ENCODE measurements at regions not wholly inside any gene's neighbourhood (a gene's known extent, or its start where the extent isn't known, plus 50 kb on each side); places are given as distances from the start of the nearest gene placed in this dataset.

DNA sequence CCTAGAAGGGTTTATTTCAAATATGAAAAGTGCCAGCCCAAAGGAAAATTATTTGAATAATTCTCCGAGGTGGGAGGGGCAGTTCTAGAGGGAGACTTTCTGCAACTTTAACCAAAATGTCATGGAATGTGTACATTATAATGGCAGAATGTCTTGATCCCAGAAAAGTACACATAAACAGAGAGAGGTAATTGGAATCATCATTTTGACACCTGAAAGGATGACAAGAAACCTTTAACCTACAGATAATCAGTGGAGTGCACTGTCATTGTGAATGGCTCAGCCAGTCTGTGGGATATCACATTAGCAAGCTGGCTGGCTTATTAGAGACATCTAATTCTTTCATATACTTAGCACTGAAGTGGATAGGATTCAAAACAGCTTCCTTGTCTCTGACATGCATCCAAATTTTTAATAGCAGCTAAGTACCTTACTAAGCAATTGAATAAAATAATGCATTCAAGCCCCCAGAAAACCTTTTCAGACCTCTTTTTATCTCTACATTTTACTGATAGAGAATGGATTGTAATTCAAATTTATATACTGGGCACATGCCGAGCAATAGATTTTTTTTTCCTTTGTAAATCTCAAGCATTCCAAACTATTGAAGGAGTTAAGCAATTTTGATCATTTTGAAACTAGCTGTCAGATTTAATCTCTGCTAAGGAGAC is 468.6 kb downstream of the COG6 start:
- no peak for DNase-seq (ENCODE audit: low read depth, low spot score)
- H3K27me3 ChIP-seq (ENCODE audit: insufficient read depth, insufficient read length): no peaks in the 10 kb centered on the region
- H3K9ac ChIP-seq (ENCODE audit: insufficient read length, low read depth): no peak overlapping the region
- no peak for TF ChIP-seq SUZ12 (IDR thresholded peaks at IDR 0.05; ENCODE audit: extremely low read depth, insufficient read depth, insufficient read length)
- TF ChIP-seq ZNF274 (IDR thresholded peaks at IDR 0.05; ENCODE audit: low read depth, low read length): no peak
- no peak for TF ChIP-seq YY1 (IDR thresholded peaks at IDR 0.05; ENCODE audit: insufficient read depth, insufficient read length)
- no peak overlapping the region for H3K4me3 ChIP-seq (ENCODE audit: insufficient read length, low read depth)
- no peaks in the 10 kb centered on the region for H3K4me1 ChIP-seq (ENCODE audit: insufficient read depth, insufficient read length)
- no peaks in the 10 kb centered on the region for H3K36me3 ChIP-seq (ENCODE audit: insufficient read depth, insufficient read length, low read length)
- H3K9me3 ChIP-seq (ENCODE audit: insufficient read depth, low read length): peaks cover 8% of the 10 kb centered on the region; the same call in 1 of the 2 replicates

DNA sequence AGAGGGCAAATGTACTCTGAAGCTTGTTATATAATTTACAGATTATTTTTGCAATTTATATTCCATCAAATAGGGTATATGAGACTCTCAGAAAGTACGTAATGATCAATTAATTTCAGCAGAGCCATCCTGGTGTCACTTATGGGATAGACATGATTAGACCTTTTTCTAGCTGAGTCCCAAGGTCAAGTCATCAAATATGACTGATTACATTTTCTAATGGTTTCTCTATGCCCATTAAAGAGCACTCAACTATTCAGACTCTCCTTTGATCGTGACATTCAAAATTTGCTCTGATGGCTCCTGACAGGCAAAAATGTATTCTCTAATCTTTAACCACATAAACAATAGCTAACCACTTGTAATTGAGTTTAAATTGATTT is 469.2 kb downstream of the COG6 start:
- no peaks in the 10 kb centered on the region for H3K27me3 ChIP-seq (ENCODE audit: insufficient read depth, insufficient read length)
- peaks cover 7% of the 10 kb centered on the region; the same call in 1 of the 2 replicates for H3K9me3 ChIP-seq (ENCODE audit: insufficient read depth, low read length)
- H3K9ac ChIP-seq (ENCODE audit: insufficient read length, low read depth): no peak overlapping the region
- no peak for TF ChIP-seq ZNF274 (IDR thresholded peaks at IDR 0.05; ENCODE audit: low read depth, low read length)
- no peak for TF ChIP-seq YY1 (IDR thresholded peaks at IDR 0.05; ENCODE audit: insufficient read depth, insufficient read length)
- TF ChIP-seq SUZ12 (IDR thresholded peaks at IDR 0.05; ENCODE audit: extremely low read depth, insufficient read depth, insufficient read length): no peak
- H3K4me3 ChIP-seq (ENCODE audit: insufficient read length, low read depth): no peak overlapping the region
- H3K36me3 ChIP-seq (ENCODE audit: insufficient read depth, insufficient read length, low read length): no peaks in the 10 kb centered on the region
- no peak for DNase-seq (ENCODE audit: low read depth, low spot score)
- no peaks in the 10 kb centered on the region for H3K4me1 ChIP-seq (ENCODE audit: insufficient read depth, insufficient read length)

DNA sequence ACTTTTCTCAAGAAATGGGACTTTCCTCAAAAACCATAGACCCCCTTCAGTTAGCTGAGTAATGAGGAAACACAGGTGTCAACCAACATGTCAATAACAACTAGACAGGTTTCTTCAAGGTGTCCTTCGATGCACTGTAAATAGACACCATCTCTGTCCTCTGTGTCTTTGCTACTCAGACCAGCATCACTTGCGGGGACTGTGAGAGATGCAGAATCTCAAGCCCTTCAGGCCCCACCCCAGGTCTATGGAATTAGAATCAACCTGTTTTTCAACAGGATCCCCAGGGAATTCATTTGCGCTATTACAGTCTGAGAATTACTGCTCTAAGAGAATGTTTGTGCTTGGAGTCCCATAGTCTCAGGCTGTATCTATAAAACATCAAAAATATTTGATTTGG is 469.9 kb downstream of the COG6 start:
- H3K27me3 ChIP-seq (ENCODE audit: insufficient read depth, insufficient read length): no peaks in the 10 kb centered on the region
- H3K36me3 ChIP-seq (ENCODE audit: insufficient read depth, insufficient read length, low read length): no peaks in the 10 kb centered on the region
- H3K9ac ChIP-seq (ENCODE audit: insufficient read length, low read depth): no peak overlapping the region
- no peaks in the 10 kb centered on the region for H3K4me1 ChIP-seq (ENCODE audit: insufficient read depth, insufficient read length)
- H3K4me3 ChIP-seq (ENCODE audit: insufficient read length, low read depth): no peak overlapping the region
- no peak for TF ChIP-seq YY1 (IDR thresholded peaks at IDR 0.05; ENCODE audit: insufficient read depth, insufficient read length)
- TF ChIP-seq SUZ12 (IDR thresholded peaks at IDR 0.05; ENCODE audit: extremely low read depth, insufficient read depth, insufficient read length): no peak
- peaks cover under 1% of the 10 kb centered on the region; the same call in 1 of the 2 replicates for H3K9me3 ChIP-seq (ENCODE audit: insufficient read depth, low read length)
- DNase-seq (ENCODE audit: low read depth, low spot score): no peak

DNA sequence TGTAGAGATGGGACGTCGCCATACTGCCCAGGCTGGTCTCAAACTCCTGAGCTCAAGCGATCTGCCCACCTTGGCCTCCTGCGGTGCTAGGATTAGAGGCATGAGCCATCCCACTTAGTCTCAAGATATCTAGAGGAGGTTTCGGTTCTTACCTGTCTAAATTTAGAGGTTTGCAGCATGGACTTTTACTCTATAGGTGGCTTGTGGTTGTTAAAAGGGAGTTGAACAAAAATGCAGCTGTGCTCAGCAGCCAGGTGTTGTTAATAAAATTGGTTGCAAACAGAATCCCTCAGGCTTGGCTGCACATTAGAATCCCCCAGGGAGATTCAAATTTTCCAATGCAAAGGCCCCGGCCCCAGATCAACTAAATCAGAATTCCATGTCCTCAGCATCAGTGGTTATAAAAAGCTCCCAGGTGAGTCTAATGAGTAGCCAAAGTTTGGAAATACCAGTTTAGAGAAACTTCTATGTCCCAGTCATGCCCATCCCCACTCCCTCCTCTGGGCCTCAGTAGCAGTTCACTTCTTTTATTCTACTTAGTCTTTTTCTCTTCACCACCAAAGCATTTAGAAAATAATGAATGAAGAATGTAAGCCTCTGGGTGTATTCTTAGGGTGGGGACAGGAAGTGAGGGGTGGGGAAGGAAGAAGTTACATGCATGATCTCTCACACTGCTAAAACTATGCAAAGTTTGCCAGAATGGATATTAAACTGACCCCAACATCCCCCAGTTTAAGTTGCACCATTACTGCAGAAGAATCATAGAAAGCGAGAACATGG is 471.0 kb downstream of the COG6 start:
- Histone ChIP-seq H3K4me1 (ENCODE audit: insufficient read depth, insufficient read length) (no peaks in the 10 kb centered on the region), H3K36me3 (ENCODE audit: insufficient read depth, insufficient read length, low read length) (no peaks in the 10 kb centered on the region), H3K27me3 (ENCODE audit: insufficient read depth, insufficient read length) (no peaks in the 10 kb centered on the region), H3K9me3 (ENCODE audit: insufficient read depth, low read length) (peaks cover 5% of the 10 kb centered on the region; the same call in 1 of the 2 replicates), H3K9ac (ENCODE audit: insufficient read length, low read depth) (no peak overlapping the region), H3K4me3 (ENCODE audit: insufficient read length, low read depth) (no peak overlapping the region)
- TF ChIP-seq YY1 (IDR thresholded peaks at IDR 0.05; ENCODE audit: insufficient read depth, insufficient read length) (no peak), SUZ12 (IDR thresholded peaks at IDR 0.05; ENCODE audit: extremely low read depth, insufficient read depth, insufficient read length) (no peak), ZNF274 (IDR thresholded peaks at IDR 0.05; ENCODE audit: low read depth, low read length) (no peak)
- no peak for DNase-seq (ENCODE audit: low read depth, low spot score)

DNA sequence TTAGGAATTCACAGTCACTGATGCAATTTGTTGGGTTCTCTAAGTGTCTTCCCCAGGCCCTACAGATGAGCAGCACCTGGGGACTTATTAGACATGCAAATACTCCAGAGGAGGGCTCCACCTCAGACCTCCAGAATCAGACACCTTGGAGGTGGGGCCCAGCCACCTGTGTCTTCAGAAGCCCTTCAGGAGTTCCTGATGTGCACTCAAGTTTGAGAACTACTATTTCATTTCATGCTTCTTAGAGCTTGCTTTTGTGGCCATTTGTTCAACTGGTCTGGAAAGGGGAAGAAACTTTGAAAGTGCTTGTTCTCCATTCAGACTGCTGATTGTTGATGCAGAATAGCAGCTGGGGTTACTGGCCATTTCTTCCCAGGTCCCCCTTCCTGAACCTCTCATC is 472.0 kb downstream of the COG6 start:
- H3K9ac ChIP-seq (ENCODE audit: insufficient read length, low read depth): no peak overlapping the region
- no peak for TF ChIP-seq ZNF274 (IDR thresholded peaks at IDR 0.05; ENCODE audit: low read depth, low read length)
- H3K9me3 ChIP-seq (ENCODE audit: insufficient read depth, low read length): peaks cover 5% of the 10 kb centered on the region; the same call in 1 of the 2 replicates
- no peaks in the 10 kb centered on the region for H3K27me3 ChIP-seq (ENCODE audit: insufficient read depth, insufficient read length)
- H3K36me3 ChIP-seq (ENCODE audit: insufficient read depth, insufficient read length, low read length): no peaks in the 10 kb centered on the region
- H3K4me3 ChIP-seq (ENCODE audit: insufficient read length, low read depth): no peak overlapping the region
- no peak for DNase-seq (ENCODE audit: low read depth, low spot score)
- no peaks in the 10 kb centered on the region for H3K4me1 ChIP-seq (ENCODE audit: insufficient read depth, insufficient read length)

DNA sequence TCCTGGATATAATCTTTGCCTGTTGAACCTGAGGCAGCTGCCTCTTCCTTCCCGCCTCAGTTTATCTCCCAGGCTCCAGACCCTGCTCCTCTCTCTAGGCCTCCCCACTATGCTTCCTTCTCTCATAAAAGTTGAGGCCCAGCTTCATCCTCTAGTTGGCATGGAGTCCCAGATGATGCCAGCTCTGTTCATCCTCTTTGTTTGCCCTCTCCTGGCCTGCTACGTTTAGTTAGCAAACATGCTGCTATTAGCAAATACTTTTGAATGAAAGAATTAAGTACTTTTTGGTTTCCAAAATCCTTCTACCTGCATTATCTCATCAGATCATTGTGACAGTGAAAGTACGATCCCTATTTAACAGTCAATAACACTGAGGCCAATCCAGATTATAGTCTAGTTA is 472.5 kb downstream of the COG6 start:
- Histone ChIP-seq H3K4me1 (ENCODE audit: insufficient read depth, insufficient read length) (no peaks in the 10 kb centered on the region), H3K9me3 (ENCODE audit: insufficient read depth, low read length) (peaks cover 5% of the 10 kb centered on the region; the same call in 1 of the 2 replicates), H3K36me3 (ENCODE audit: insufficient read depth, insufficient read length, low read length) (no peaks in the 10 kb centered on the region), H3K27me3 (ENCODE audit: insufficient read depth, insufficient read length) (no peaks in the 10 kb centered on the region), H3K4me3 (ENCODE audit: insufficient read length, low read depth) (no peak overlapping the region), H3K9ac (ENCODE audit: insufficient read length, low read depth) (no peak overlapping the region)
- no peak for DNase-seq (ENCODE audit: low read depth, low spot score)
- no peak for TF ChIP-seq SUZ12 (IDR thresholded peaks at IDR 0.05; ENCODE audit: extremely low read depth, insufficient read depth, insufficient read length)
- TF ChIP-seq YY1 (IDR thresholded peaks at IDR 0.05; ENCODE audit: insufficient read depth, insufficient read length): no peak
- TF ChIP-seq ZNF274 (IDR thresholded peaks at IDR 0.05; ENCODE audit: low read depth, low read length): no peak

DNA sequence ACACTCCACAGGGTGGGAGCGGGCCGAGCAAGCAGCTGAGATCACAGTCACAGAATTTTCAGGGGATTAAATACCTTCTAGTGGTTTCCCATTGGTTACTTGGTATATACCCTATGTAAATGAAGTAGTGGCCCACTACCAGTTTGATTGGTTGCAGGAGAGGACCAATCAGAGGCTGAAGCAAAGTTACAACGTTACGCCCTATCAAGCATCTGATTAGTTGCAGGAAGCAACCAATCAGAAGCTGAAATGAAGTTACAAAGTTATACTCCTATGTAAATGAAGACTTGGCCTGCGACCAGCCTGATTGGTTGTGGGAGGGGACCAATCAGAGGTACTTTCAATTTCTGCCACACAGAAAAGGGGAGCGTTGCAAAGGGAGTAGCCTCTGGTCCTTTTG is 474.0 kb downstream of the COG6 start:
- Histone ChIP-seq H3K36me3 (ENCODE audit: insufficient read depth, insufficient read length, low read length) (no peaks in the 10 kb centered on the region), H3K4me1 (ENCODE audit: insufficient read depth, insufficient read length) (no peaks in the 10 kb centered on the region), H3K9ac (ENCODE audit: insufficient read length, low read depth) (no peak overlapping the region), H3K27me3 (ENCODE audit: insufficient read depth, insufficient read length) (no peaks in the 10 kb centered on the region), H3K4me3 (ENCODE audit: insufficient read length, low read depth) (no peak overlapping the region), H3K9me3 (ENCODE audit: insufficient read depth, low read length) (peaks cover 5% of the 10 kb centered on the region; the same call in 1 of the 2 replicates)
- TF ChIP-seq SUZ12 (IDR thresholded peaks at IDR 0.05; ENCODE audit: extremely low read depth, insufficient read depth, insufficient read length) (no peak), YY1 (IDR thresholded peaks at IDR 0.05; ENCODE audit: insufficient read depth, insufficient read length) (no peak), ZNF274 (IDR thresholded peaks at IDR 0.05; ENCODE audit: low read depth, low read length) (no peak)
- DNase-seq (ENCODE audit: low read depth, low spot score): no peak
